ENCODE measurements at regions not wholly inside any gene's neighbourhood (a gene's known extent, or its start where the extent isn't known, plus 50 kb on each side); places are given as distances from the start of the nearest gene placed in this dataset.
A peak's percentile ranks its signal among the peaks of the same experiment; 100 is the strongest.

- no peak for DNase-seq
Observed at GRCh38 chr15:98391568-98391967, 256.8 kb upstream of the IGF1R start.

GRCh38 chr15:98393471-98393870, 254.9 kb upstream of the IGF1R start:
- DNase-seq, result no peak

GRCh38 chr15:98394546-98394945, 253.8 kb upstream of the IGF1R start:
- no peak for DNase-seq

- no peak for DNase-seq
Observed at GRCh38 chr15:98395974-98396610, 252.2 kb upstream of the IGF1R start.

GRCh38 chr15:98397419-98397818, 250.9 kb upstream of the IGF1R start:
- no peak for DNase-seq

- DNase-seq, result no peak
Observed at GRCh38 chr15:98398056-98398455, 250.3 kb upstream of the IGF1R start.

- no peak for DNase-seq
Observed at GRCh38 chr15:98398886-98399285, 249.5 kb upstream of the IGF1R start.

- no peak for DNase-seq
Observed at GRCh38 chr15:98400120-98400519, 248.2 kb upstream of the IGF1R start.

- DNase-seq, result no peak
Observed at GRCh38 chr15:98401029-98401428, 247.3 kb upstream of the IGF1R start.

- DNase-seq, result no peak
Observed at GRCh38 chr15:98402486-98402885, 245.9 kb upstream of the IGF1R start.

- DNase-seq, result no peak
Observed at GRCh38 chr15:98403169-98403568, 245.2 kb upstream of the IGF1R start.

GRCh38 chr15:98403569-98403968, 244.8 kb upstream of the IGF1R start:
- no peak for DNase-seq

- peak in 1 of 5 experiments; percentile 20 for DNase-seq
Observed at GRCh38 chr15:98405013-98405412, 243.3 kb upstream of the IGF1R start.

- DNase-seq, result no peak
Observed at GRCh38 chr15:98408231-98408630, 240.1 kb upstream of the IGF1R start.

- DNase-seq, result no peak
Observed at GRCh38 chr15:98410328-98410727, 238.0 kb upstream of the IGF1R start.

GRCh38 chr15:98412852-98413251, 235.5 kb upstream of the IGF1R start:
- no peak for DNase-seq

GRCh38 chr15:98413933-98414546, 234.3 kb upstream of the IGF1R start:
- no peak for DNase-seq

- no peak for DNase-seq
Observed at GRCh38 chr15:98416222-98416855, 232.0 kb upstream of the IGF1R start.

GRCh38 chr15:98417346-98417745, 231.0 kb upstream of the IGF1R start:
- no peak for DNase-seq

GRCh38 chr15:98418122-98418521, 230.2 kb upstream of the IGF1R start:
- no peak for DNase-seq

- DNase-seq, result no peak
Observed at GRCh38 chr15:98419173-98419780, 229.1 kb upstream of the IGF1R start.

GRCh38 chr15:98420837-98421236, 227.5 kb upstream of the IGF1R start:
- no peak for DNase-seq

GRCh38 chr15:98421419-98422129, 226.8 kb upstream of the IGF1R start:
- peak in 4 of 5 experiments; percentile 37 to 48 (median 40) for DNase-seq

Measured in T-helper 2 cell (primary cell).